ENCODE measurements at regions not wholly inside any gene's neighbourhood (a gene's known extent, or its start where the extent isn't known, plus 50 kb on each side); places are given as distances from the start of the nearest gene placed in this dataset.
A peak's percentile ranks its signal among the peaks of the same experiment; 100 is the strongest.

GRCh38 chr19:30665449-30665848 is 293.3 kb downstream of the ZNF536 start:
- TF ChIP-seq ISL1 (CRISPR knock-in tag; IDR thresholded peaks at IDR 0.05) = no peak
- no peak for TF ChIP-seq ZC3H10 (CRISPR knock-in tag; IDR thresholded peaks at IDR 0.05)
- TF ChIP-seq RARB (CRISPR knock-in tag; IDR thresholded peaks at IDR 0.05) = no peak
- no peak for ATAC-seq

DNA sequence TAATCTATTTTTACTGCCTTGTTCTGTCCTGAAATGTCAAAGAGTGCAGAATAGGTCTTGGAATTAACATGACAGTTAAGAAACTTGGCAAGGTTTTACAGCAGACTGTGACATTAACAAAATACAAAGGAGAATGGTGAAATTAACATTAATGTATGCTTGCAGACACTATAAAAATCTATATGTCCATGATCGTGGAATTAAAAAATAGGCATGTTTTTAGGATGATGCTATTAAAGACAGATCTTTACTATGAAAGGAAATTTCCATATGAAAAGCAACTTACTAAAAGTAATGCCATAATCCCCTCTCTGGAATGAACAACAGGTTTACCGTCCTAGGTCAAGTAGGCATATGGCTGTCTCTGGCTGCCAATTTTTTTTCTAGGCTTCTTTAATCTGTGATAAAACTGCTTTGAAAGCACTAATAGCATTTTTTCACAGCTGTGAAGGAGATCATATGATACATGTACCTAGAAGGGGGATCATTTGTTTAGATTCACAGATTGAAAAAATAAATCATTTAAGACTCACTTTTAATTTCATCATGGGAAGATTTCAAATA is 291.5 kb downstream of the ZNF536 start:
- no peak for ATAC-seq
- no peak for TF ChIP-seq GLIS3 (CRISPR knock-in tag; IDR thresholded peaks at IDR 0.05)
- TF ChIP-seq CREB5 (CRISPR knock-in tag; IDR thresholded peaks at IDR 0.05; ENCODE audit: low read depth) = no peak
- no peak for TF ChIP-seq POU6F1 (CRISPR knock-in tag; IDR thresholded peaks at IDR 0.05; ENCODE audit: borderline replicate concordance, low read depth)
- TF ChIP-seq ESRRG (CRISPR knock-in tag; IDR thresholded peaks at IDR 0.05) = no peak
- no peak for TF ChIP-seq ISL1 (CRISPR knock-in tag; IDR thresholded peaks at IDR 0.05)
- TF ChIP-seq ARNTL (CRISPR knock-in tag; IDR thresholded peaks at IDR 0.05; ENCODE audit: borderline replicate concordance, low read depth) = no peak
- TF ChIP-seq ZNF8 (CRISPR knock-in tag; IDR thresholded peaks at IDR 0.05) = no peak
- no peak for TF ChIP-seq SNAI2 (CRISPR knock-in tag; IDR thresholded peaks at IDR 0.05)
- no peak for TF ChIP-seq ZFP3 (CRISPR knock-in tag; IDR thresholded peaks at IDR 0.05)
- TF ChIP-seq PPARA (CRISPR knock-in tag; IDR thresholded peaks at IDR 0.05; ENCODE audit: borderline replicate concordance) = no peak
- no peak for TF ChIP-seq TCF4 (CRISPR knock-in tag; IDR thresholded peaks at IDR 0.05; ENCODE audit: borderline replicate concordance)
- TF ChIP-seq BACH2 (CRISPR knock-in tag; IDR thresholded peaks at IDR 0.05; ENCODE audit: borderline replicate concordance) = no peak
- no peak for TF ChIP-seq ZC3H10 (CRISPR knock-in tag; IDR thresholded peaks at IDR 0.05)

GRCh38 chr19:30662211-30662861 is 290.2 kb downstream of the ZNF536 start:
- no peak for ATAC-seq

More at GRCh38 chr19:30662211-30662861, 290.2 kb downstream of the ZNF536 start:
- TF ChIP-seq, protein P1, sequence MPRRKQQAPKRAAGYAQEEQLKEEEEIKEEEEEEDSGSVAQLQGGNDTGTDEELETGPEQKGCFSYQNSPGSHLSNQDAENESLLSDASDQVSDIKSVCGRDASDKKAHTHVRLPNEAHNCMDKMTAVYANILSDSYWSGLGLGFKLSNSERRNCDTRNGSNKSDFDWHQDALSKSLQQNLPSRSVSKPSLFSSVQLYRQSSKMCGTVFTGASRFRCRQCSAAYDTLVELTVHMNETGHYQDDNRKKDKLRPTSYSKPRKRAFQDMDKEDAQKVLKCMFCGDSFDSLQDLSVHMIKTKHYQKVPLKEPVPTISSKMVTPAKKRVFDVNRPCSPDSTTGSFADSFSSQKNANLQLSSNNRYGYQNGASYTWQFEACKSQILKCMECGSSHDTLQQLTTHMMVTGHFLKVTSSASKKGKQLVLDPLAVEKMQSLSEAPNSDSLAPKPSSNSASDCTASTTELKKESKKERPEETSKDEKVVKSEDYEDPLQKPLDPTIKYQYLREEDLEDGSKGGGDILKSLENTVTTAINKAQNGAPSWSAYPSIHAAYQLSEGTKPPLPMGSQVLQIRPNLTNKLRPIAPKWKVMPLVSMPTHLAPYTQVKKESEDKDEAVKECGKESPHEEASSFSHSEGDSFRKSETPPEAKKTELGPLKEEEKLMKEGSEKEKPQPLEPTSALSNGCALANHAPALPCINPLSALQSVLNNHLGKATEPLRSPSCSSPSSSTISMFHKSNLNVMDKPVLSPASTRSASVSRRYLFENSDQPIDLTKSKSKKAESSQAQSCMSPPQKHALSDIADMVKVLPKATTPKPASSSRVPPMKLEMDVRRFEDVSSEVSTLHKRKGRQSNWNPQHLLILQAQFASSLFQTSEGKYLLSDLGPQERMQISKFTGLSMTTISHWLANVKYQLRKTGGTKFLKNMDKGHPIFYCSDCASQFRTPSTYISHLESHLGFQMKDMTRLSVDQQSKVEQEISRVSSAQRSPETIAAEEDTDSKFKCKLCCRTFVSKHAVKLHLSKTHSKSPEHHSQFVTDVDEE (CRISPR knock-in tag; IDR thresholded peaks at IDR 0.05) = 0 out of 2 replicates have a peak, but pooled peaks have one; percentile 18
- peak; percentile 90 for TF ChIP-seq CREB5 (CRISPR knock-in tag; IDR thresholded peaks at IDR 0.05; ENCODE audit: low read depth)
- TF ChIP-seq ZNF565 (CRISPR knock-in tag; conservative IDR thresholded peaks at IDR 0.05; ENCODE audit: low read depth) = no peak
- TF ChIP-seq ARNTL (CRISPR knock-in tag; IDR thresholded peaks at IDR 0.05; ENCODE audit: borderline replicate concordance, low read depth) = no peak
- TF ChIP-seq, protein P2, sequence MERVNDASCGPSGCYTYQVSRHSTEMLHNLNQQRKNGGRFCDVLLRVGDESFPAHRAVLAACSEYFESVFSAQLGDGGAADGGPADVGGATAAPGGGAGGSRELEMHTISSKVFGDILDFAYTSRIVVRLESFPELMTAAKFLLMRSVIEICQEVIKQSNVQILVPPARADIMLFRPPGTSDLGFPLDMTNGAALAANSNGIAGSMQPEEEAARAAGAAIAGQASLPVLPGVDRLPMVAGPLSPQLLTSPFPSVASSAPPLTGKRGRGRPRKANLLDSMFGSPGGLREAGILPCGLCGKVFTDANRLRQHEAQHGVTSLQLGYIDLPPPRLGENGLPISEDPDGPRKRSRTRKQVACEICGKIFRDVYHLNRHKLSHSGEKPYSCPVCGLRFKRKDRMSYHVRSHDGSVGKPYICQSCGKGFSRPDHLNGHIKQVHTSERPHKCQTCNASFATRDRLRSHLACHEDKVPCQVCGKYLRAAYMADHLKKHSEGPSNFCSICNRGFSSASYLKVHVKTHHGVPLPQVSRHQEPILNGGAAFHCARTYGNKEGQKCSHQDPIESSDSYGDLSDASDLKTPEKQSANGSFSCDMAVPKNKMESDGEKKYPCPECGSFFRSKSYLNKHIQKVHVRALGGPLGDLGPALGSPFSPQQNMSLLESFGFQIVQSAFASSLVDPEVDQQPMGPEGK (CRISPR knock-in tag; IDR thresholded peaks at IDR 0.05; ENCODE audit: borderline replicate concordance) = no peak
- peak; percentile 78 for TF ChIP-seq ISL1 (CRISPR knock-in tag; IDR thresholded peaks at IDR 0.05)
- TF ChIP-seq ZFP3 (CRISPR knock-in tag; IDR thresholded peaks at IDR 0.05) = no peak
- TF ChIP-seq ESRRG (CRISPR knock-in tag; IDR thresholded peaks at IDR 0.05) = no peak

Measured in SK-N-SH treated with all-trans-retinoic acid at 6 μM for 48 hours (cell line).